ENCODE measurements at regions not wholly inside any gene's neighbourhood (a gene's known extent, or its start where the extent isn't known, plus 50 kb on each side); places are given as distances from the start of the nearest gene placed in this dataset.

GRCh38 chr16:22614271-22614947, 103.7 kb downstream of the NPIPB5 start:
- H3K79me2 ChIP-seq (ENCODE audit: insufficient read depth, low read length): no peaks in the 10 kb centered on the region
- TF ChIP-seq CTCF (IDR thresholded peaks at IDR 0.05; ENCODE audit: insufficient read depth, low read length, poor library complexity, severe bottlenecking) (no peak), EZH2phosphoT487 (conservative IDR thresholded peaks at IDR 0.05; ENCODE audit: low read length) (no peak)
- peaks cover 4% of the 10 kb centered on the region; the same call in 1 of the 2 replicates for H3K9me3 ChIP-seq (ENCODE audit: insufficient read depth, low read length)
- no peaks in the 10 kb centered on the region for H3F3A ChIP-seq (ENCODE audit: insufficient read depth)
- H3K27ac ChIP-seq (ENCODE audit: low read depth, low read length): no peak overlapping the region
- no peaks in the 10 kb centered on the region for H4K20me1 ChIP-seq (ENCODE audit: low read depth, low read length)
- no peaks in the 10 kb centered on the region for H3K9me2 ChIP-seq (replicated peaks; ENCODE audit: insufficient read depth, low read length)
- no peak overlapping the region for H3K4me2 ChIP-seq (ENCODE audit: low read depth, low read length, poor library complexity, severe bottlenecking)
- H3K27me3 ChIP-seq (ENCODE audit: low read length): no peaks in the 10 kb centered on the region
- H2AFZ ChIP-seq (ENCODE audit: low read depth, low read length, severe bottlenecking): no peak overlapping the region
- H3K36me3 ChIP-seq (ENCODE audit: low read length): no peaks in the 10 kb centered on the region
- H3K9ac ChIP-seq (ENCODE audit: low read length): no peak overlapping the region
- H3K4me3 ChIP-seq (ENCODE audit: insufficient read depth, low read length, poor library complexity, severe bottlenecking): no peak overlapping the region

DNA sequence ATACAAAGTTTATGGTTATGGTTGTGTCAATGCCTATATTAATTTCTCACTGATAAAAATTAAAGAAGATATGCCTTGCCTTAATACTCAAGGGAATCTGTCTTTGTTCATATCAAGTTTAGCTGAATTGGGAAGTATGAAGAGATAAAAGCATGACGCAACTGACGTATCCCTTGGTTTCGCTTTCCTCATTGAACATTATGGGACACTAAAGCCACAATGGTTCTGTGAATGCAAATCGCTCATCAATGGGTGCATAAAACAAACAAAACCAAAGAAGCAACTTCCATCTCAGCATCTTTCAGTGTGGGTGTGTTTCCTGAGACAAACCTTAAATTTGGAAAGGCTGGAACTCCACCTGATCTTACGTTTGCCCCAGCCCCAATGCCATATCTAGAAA, 108.2 kb downstream of the NPIPB5 start:
- Histone ChIP-seq H3K9me3 (ENCODE audit: insufficient read depth, low read length) (peaks cover 2% of the 10 kb centered on the region; the same call in 1 of the 2 replicates), H3K27me3 (ENCODE audit: low read length) (no peaks in the 10 kb centered on the region), H3K4me3 (ENCODE audit: insufficient read depth, low read length, poor library complexity, severe bottlenecking) (no peak overlapping the region), H3K4me2 (ENCODE audit: low read depth, low read length, poor library complexity, severe bottlenecking) (no peak overlapping the region), H3K79me2 (ENCODE audit: insufficient read depth, low read length) (no peaks in the 10 kb centered on the region), H3K9ac (ENCODE audit: low read length) (no peak overlapping the region), H3F3A (ENCODE audit: insufficient read depth) (no peaks in the 10 kb centered on the region), H3K27ac (ENCODE audit: low read depth, low read length) (no peak overlapping the region), H2AFZ (ENCODE audit: low read depth, low read length, severe bottlenecking) (no peak overlapping the region), H3K36me3 (ENCODE audit: low read length) (no peaks in the 10 kb centered on the region), H4K20me1 (ENCODE audit: low read depth, low read length) (no peaks in the 10 kb centered on the region), H3K9me2 (replicated peaks; ENCODE audit: insufficient read depth, low read length) (no peaks in the 10 kb centered on the region)
- no peak for TF ChIP-seq EZH2phosphoT487 (conservative IDR thresholded peaks at IDR 0.05; ENCODE audit: low read length)
- no peak for TF ChIP-seq CTCF (IDR thresholded peaks at IDR 0.05; ENCODE audit: insufficient read depth, low read length, poor library complexity, severe bottlenecking)

DNA sequence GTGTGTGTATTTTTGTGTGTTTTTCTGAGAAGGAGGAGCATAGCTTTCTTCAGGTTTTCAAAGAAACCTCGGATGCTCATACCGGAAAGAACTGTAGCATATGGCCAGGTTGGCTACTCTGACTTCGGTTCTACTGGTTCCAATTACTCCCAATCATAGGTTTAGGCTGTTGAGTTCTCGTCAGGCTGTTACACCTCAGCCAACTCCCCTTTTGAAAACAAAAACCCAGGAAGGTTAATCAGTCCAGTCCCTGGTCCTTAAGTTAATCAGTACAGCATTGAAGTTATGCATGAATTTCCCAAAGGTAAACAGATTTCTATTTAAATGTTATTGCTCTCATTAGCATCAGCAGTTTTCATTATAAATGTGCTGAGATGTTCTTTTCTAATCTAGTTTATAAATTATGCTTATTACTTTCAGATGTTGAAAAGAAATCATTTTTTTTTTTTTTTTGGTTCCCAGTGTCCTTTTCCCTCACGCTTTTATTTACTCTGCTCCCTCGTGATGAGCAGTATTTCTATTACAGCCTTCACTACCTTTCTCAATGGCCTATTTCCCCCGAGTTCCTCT, 111.0 kb downstream of the NPIPB5 start:
- H3K36me3 ChIP-seq (ENCODE audit: low read length): no peaks in the 10 kb centered on the region
- TF ChIP-seq EZH2phosphoT487 (conservative IDR thresholded peaks at IDR 0.05; ENCODE audit: low read length) (no peak), CTCF (IDR thresholded peaks at IDR 0.05; ENCODE audit: insufficient read depth, low read length, poor library complexity, severe bottlenecking) (no peak)
- H3K27ac ChIP-seq (ENCODE audit: low read depth, low read length): no peak overlapping the region
- no peaks in the 10 kb centered on the region for H3K9me2 ChIP-seq (replicated peaks; ENCODE audit: insufficient read depth, low read length)
- H3K9me3 ChIP-seq (ENCODE audit: insufficient read depth, low read length): no peaks in the 10 kb centered on the region
- H3K27me3 ChIP-seq (ENCODE audit: low read length): no peaks in the 10 kb centered on the region
- no peak overlapping the region for H3K9ac ChIP-seq (ENCODE audit: low read length)
- no peak overlapping the region for H2AFZ ChIP-seq (ENCODE audit: low read depth, low read length, severe bottlenecking)
- H4K20me1 ChIP-seq (ENCODE audit: low read depth, low read length): no peaks in the 10 kb centered on the region
- no peak overlapping the region for H3K4me2 ChIP-seq (ENCODE audit: low read depth, low read length, poor library complexity, severe bottlenecking)
- H3K4me3 ChIP-seq (ENCODE audit: insufficient read depth, low read length, poor library complexity, severe bottlenecking): no peak overlapping the region
- no peaks in the 10 kb centered on the region for H3K79me2 ChIP-seq (ENCODE audit: insufficient read depth, low read length)
- no peaks in the 10 kb centered on the region for H3F3A ChIP-seq (ENCODE audit: insufficient read depth)
